ENCODE measurements at regions not wholly inside any gene's neighbourhood (a gene's known extent, or its start where the extent isn't known, plus 50 kb on each side); places are given as distances from the start of the nearest gene placed in this dataset.

DNA sequence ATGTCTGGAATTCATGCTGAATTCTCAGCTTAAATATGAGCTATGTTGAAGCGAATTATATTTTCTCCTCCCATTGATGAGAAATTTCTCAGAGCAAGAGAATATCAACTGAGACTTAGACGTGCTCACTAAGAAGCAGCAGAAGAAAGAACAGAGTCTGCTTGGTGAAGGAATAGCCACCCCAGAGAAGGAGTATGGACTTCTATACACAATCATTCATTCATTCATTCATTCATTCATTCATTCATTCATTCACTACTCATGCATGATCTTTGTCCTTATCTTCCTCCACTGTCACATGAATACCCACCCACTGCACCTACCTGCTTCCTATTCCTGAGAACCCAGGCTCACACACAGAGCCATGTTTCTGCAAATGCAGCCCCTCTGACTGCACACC is 206.6 kb downstream of the DEPDC1B start:
- POLR2A ChIA-PET = no interaction called here

DNA sequence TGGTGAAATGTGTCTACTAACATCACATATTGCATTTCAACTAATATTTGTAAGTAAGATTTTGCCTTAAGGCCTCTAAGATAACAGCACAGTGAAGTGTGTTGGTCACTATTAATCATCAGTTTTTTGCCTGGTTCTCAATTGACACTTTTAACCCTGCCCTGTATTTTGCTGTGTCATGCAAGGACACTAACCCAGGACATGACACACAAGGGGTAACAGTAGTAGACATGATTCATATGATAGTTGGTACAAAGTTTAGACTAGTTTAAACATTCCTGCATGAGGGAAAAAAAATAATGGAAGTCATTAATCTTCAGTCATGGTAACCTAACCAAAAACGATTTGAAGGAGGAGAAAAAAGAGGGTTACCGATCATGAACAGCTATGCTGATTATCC is 207.0 kb downstream of the DEPDC1B start:
- H3K36me3 ChIP-seq (ENCODE audit: control insufficient read depth in 2 of 2, insufficient read depth in 1 of 2, low read length in 2 of 2) = no peaks in the 10 kb centered on the region
- no peaks in the 10 kb centered on the region for H3K4me1 ChIP-seq (ENCODE audit: control insufficient read depth, insufficient read depth, low read length)
- H3K4me3 ChIP-seq (ENCODE audit: low read depth, low read length) = no peak overlapping the region
- no peaks in the 10 kb centered on the region for H3K9me3 ChIP-seq (ENCODE audit: control insufficient read depth, insufficient read depth, low read depth, low read length)
- POLR2A ChIA-PET = no interaction called here
- CTCF ChIA-PET = no interaction called here
- H3K27ac ChIP-seq (ENCODE audit: extremely low read depth, low read depth, low read length) = no peak overlapping the region
- no peak for TF ChIP-seq ZNF416 (tag by site-specific recombination; IDR thresholded peaks at IDR 0.05)
- TF ChIP-seq ZNF549 (tag by site-specific recombination; IDR thresholded peaks at IDR 0.05) = no peak
- TF ChIP-seq, protein P1, sequence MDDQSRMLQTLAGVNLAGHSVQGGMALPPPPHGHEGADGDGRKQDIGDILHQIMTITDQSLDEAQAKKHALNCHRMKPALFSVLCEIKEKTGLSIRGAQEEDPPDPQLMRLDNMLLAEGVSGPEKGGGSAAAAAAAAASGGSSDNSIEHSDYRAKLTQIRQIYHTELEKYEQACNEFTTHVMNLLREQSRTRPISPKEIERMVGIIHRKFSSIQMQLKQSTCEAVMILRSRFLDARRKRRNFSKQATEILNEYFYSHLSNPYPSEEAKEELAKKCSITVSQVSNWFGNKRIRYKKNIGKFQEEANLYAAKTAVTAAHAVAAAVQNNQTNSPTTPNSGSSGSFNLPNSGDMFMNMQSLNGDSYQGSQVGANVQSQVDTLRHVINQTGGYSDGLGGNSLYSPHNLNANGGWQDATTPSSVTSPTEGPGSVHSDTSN (CRISPR knock-in tag; IDR thresholded peaks at IDR 0.05) = no peak
- TF ChIP-seq, protein P2, sequence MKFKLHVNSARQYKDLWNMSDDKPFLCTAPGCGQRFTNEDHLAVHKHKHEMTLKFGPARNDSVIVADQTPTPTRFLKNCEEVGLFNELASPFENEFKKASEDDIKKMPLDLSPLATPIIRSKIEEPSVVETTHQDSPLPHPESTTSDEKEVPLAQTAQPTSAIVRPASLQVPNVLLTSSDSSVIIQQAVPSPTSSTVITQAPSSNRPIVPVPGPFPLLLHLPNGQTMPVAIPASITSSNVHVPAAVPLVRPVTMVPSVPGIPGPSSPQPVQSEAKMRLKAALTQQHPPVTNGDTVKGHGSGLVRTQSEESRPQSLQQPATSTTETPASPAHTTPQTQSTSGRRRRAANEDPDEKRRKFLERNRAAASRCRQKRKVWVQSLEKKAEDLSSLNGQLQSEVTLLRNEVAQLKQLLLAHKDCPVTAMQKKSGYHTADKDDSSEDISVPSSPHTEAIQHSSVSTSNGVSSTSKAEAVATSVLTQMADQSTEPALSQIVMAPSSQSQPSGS (tag by site-specific recombination; IDR thresholded peaks at IDR 0.05; ENCODE audit: low read depth) = no peak
- no peak for TF ChIP-seq ZNF488 (tag by site-specific recombination; IDR thresholded peaks at IDR 0.05)
- TF ChIP-seq ZNF776 (tag by site-specific recombination; IDR thresholded peaks at IDR 0.05; ENCODE audit: borderline replicate concordance) = no peak
- no peak for TF ChIP-seq SP2 (tag by site-specific recombination; IDR thresholded peaks at IDR 0.05)
- no peak for TF ChIP-seq AEBP2 (tag by site-specific recombination; IDR thresholded peaks at IDR 0.05; ENCODE audit: borderline replicate concordance)

More for the DNA sequence above, 206.6 kb downstream of the DEPDC1B start:
- CTCF ChIA-PET = no interaction called here
- TF ChIP-seq ZNF146 (tag by site-specific recombination; IDR thresholded peaks at IDR 0.05) (no peak), RBAK (tag by site-specific recombination; IDR thresholded peaks at IDR 0.05) (no peak), ZNF596 (tag by site-specific recombination; IDR thresholded peaks at IDR 0.05) (no peak), ZNF274 (IDR thresholded peaks at IDR 0.05; ENCODE audit: low read length) (no peak), ZNF274 (tag by site-specific recombination; IDR thresholded peaks at IDR 0.05; ENCODE audit: borderline replicate concordance) (no peak), SCRT1 (tag by site-specific recombination; IDR thresholded peaks at IDR 0.05; ENCODE audit: borderline replicate concordance) (no peak), GLI4 (tag by site-specific recombination; IDR thresholded peaks at IDR 0.05) (no peak), GLI2 (tag by site-specific recombination; IDR thresholded peaks at IDR 0.05; ENCODE audit: borderline replicate concordance, low read depth) (no peak), ZNF37A (tag by site-specific recombination; IDR thresholded peaks at IDR 0.05) (no peak), ZNF518A (tag by site-specific recombination; conservative IDR thresholded peaks at IDR 0.05; ENCODE audit: low read depth) (no peak)
- TF ChIP-seq, protein P3, sequence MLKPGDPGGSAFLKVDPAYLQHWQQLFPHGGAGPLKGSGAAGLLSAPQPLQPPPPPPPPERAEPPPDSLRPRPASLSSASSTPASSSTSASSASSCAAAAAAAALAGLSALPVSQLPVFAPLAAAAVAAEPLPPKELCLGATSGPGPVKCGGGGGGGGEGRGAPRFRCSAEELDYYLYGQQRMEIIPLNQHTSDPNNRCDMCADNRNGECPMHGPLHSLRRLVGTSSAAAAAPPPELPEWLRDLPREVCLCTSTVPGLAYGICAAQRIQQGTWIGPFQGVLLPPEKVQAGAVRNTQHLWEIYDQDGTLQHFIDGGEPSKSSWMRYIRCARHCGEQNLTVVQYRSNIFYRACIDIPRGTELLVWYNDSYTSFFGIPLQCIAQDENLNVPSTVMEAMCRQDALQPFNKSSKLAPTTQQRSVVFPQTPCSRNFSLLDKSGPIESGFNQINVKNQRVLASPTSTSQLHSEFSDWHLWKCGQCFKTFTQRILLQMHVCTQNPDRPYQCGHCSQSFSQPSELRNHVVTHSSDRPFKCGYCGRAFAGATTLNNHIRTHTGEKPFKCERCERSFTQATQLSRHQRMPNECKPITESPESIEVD (tag by site-specific recombination; IDR thresholded peaks at IDR 0.05) = no peak
- H3K27ac ChIP-seq (ENCODE audit: extremely low read depth, low read depth, low read length) = no peak overlapping the region
- no peak overlapping the region for H3K4me3 ChIP-seq (ENCODE audit: low read depth, low read length)
- no peaks in the 10 kb centered on the region for H3K9me3 ChIP-seq (ENCODE audit: control insufficient read depth, insufficient read depth, low read depth, low read length)
- H3K36me3 ChIP-seq (ENCODE audit: control insufficient read depth in 2 of 2, insufficient read depth in 1 of 2, low read length in 2 of 2) = no peaks in the 10 kb centered on the region
- no peaks in the 10 kb centered on the region for H3K4me1 ChIP-seq (ENCODE audit: control insufficient read depth, insufficient read depth, low read length)
